Cardiac fibroblast (primary cell): ENCODE measurements at regions not wholly inside any gene's neighbourhood (a gene's known extent, or its start where the extent isn't known, plus 50 kb on each side); places are given as distances from the start of the nearest gene placed in this dataset.

Experiments
- DNase-seq, 2 donors: peaks; one replicate each; pipeline versions ENCODE4 v3.0.0 to v3.0.0-alpha.2; 2010; ENCODE audit warnings: low read depth in 2 of 2
- H3K4me3 ChIP-seq, 2 donors: replicated peaks in 1 of 2; 1 replicate in 1 of 2; 2 replicates in 1 of 2; pipeline ENCODE4 v1.5.1; 2011; ENCODE audit warnings: low read depth in 2 of 2, low read length in 2 of 2, mild to moderate bottlenecking in 2 of 2, moderate library complexity in 1 of 2
- TF ChIP-seq, protein P1 (sequence below): IDR thresholded peaks from one replicate; pipeline ENCODE4 v1.5.1; 2011; ENCODE audit warnings: low read depth, mild to moderate bottlenecking, low read length, inconsistent platforms

DNA sequence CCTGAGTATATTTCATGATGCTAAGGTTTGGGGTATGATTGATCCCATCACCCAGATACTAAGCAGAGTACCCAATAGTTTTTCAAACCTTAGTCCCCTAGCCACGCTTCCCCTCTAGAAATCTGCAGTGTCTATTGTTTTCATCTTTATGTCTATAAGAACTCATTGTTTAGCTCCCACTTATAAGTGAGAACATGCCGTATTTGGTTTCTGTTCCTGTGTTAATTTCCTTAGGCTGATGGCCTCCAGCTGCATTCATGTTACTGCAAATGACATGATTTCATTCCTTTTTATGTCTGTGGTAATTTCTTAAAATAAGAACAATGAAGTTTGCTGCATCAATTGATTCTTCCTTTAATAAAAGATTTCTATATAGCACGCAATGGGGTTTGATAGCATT, 301.3 kb downstream of the PLPP3 start:
- TF ChIP-seq, protein P1, sequence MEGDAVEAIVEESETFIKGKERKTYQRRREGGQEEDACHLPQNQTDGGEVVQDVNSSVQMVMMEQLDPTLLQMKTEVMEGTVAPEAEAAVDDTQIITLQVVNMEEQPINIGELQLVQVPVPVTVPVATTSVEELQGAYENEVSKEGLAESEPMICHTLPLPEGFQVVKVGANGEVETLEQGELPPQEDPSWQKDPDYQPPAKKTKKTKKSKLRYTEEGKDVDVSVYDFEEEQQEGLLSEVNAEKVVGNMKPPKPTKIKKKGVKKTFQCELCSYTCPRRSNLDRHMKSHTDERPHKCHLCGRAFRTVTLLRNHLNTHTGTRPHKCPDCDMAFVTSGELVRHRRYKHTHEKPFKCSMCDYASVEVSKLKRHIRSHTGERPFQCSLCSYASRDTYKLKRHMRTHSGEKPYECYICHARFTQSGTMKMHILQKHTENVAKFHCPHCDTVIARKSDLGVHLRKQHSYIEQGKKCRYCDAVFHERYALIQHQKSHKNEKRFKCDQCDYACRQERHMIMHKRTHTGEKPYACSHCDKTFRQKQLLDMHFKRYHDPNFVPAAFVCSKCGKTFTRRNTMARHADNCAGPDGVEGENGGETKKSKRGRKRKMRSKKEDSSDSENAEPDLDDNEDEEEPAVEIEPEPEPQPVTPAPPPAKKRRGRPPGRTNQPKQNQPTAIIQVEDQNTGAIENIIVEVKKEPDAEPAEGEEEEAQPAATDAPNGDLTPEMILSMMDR = no peak
- no peak overlapping the region for H3K4me3 ChIP-seq
- no peak for DNase-seq

DNA sequence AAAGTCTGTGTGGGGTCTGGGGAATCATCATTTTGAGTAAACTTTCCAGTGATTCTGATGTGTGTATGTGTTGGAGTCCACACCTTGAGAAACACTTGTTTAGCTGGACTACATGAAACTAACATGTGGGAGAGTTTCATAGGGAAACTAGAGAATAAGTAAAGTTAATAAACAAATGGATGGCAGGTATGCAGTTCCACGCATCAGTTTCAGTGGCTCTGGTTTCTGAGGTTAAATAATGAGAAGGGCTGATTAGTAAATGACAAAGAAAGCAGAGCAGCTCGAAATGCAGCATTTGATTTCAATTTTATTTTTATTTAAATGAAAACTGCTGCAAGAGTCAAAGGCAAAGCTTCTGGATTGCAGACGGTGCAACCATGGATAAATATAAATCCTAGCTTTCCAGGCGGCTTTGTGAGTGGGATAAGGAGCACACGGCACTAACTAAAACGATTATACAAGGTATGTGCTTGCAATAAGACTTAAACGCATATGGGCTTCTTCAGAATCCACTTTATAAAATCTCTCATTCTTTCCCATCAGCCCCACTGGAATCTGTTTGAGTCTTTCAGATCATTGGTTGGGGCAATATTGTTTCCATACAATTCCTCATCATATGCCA, 310.7 kb downstream of the PLPP3 start:
- no peak for DNase-seq
- TF ChIP-seq, protein P1 = no peak
- no peak overlapping the region for H3K4me3 ChIP-seq

DNA sequence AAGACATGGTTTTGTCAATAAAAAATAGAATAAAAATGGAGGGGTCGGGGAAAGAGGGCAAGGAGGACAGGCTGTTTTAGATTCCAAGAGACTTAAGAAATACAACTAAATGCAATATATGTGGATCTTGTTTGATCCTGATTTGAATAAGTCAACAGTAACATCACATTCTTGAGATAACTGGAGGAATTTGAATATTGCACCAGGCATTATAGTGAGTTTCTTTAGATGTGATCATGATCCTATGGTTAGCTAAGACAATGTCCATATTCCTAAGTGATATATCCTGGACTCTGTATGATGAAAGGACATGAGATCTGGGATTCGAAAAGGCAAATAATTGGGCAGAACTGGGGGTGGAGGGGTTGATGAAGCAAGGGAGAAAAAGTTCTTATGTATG, 311.8 kb downstream of the PLPP3 start:
- TF ChIP-seq, protein P1 = no peak

DNA sequence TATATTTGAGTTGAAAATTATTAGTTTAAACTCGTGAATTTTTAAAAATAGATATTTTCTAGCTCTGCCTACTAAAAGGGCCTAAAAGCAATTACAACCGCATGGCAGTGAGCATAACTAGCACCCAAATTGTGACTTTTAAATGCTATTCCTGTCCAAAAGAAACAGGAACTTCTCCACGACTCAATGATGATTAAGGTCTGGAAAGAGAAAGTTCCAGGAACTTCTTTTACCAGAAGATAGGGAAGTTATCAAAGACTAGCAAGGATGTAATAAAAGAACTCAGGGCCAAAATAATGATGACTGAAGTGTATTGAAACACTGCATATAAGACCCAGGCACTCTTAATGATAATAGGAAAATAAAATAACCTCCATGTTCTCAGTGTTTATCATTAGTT, 313.0 kb downstream of the PLPP3 start:
- H3K4me3 ChIP-seq = no peak overlapping the region
- no peak for DNase-seq
- TF ChIP-seq, protein P1 = no peak

More for the DNA sequence above, 311.8 kb downstream of the PLPP3 start:
- DNase-seq = no peak
- H3K4me3 ChIP-seq = no peak overlapping the region

DNA sequence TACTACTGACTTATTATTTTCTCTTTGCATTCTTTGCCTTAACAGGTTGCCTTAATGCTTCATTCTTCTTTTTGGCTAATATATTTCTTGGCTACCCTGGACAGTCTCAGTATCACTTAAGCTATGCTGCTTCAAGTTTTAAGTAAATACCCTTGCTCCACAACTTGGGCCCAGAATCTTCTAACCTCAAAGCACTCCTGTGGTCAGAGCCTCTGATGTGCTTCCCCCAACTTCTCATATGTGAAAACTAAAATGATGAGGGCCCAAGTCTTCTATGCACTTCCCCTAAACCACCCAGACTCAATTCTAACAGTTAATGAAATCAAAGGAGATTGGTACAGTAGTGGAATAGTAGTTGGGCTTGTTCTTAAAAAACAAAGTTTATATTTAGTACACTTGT, 314.1 kb downstream of the PLPP3 start:
- no peak overlapping the region for H3K4me3 ChIP-seq
- TF ChIP-seq, protein P1 = no peak
- no peak for DNase-seq

DNA sequence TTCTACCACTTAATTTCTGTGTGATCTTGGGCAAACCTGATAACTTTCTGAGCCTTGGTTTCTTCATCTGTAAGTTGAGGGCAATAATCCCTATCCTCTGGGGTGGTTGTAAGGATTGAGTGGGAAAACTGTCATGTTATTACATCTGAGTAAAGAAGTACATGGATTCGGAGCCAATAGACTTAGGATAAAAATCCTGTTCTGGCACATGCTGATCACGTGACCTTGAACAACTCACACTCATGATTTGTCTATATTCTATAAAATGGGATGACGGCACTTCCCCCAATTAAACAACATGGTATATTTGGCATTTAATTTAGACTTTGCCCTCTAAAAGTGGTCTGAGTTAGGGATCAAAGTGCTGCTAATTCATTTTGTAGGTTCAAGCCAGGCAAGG, 315.5 kb downstream of the PLPP3 start:
- no peak for DNase-seq
- no peak overlapping the region for H3K4me3 ChIP-seq
- TF ChIP-seq, protein P1 = no peak

DNA sequence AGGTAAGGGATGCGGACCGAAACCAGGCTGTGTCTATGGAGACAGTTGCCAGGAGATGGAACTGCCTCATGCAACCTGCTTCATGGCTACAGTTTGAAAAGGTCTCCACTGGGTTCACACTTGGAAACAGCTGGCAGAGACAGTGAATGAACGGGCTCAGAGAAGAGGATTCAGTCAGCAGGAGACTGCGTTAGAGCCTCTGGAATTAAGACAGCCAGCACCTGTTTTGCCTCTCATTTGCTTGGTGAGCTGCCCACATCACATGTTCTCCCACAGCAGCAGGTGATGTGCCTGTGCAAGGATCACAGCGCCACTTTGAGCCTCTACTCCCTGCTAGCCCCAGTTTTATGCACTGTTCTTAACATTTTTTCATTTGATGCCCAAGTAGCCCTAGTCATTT, 321.0 kb downstream of the PLPP3 start:
- no peak for DNase-seq
- no peak overlapping the region for H3K4me3 ChIP-seq
- TF ChIP-seq, protein P1 = no peak
